Hepatocyte (in vitro differentiated cells): ENCODE measurements at regions not wholly inside any gene's neighbourhood (a gene's known extent, or its start where the extent isn't known, plus 50 kb on each side); places are given as distances from the start of the nearest gene placed in this dataset.

Source experiments
- DNase-seq: peaks from one replicate; pipeline ENCODE4 v3.0.0-alpha.2; 2016; ENCODE audit warnings: low spot score
- H2AFZ ChIP-seq: fragments of 200-600 bp; sonication (generic); 2 replicates; pipeline ENCODE4 v1.6.0; 2016; ENCODE audit warnings: antibody characterized with exemption, mild to moderate bottlenecking
- H3K27ac ChIP-seq: fragments of 200-600 bp; sonication (generic); 2 replicates; pipeline ENCODE4 v1.5.1; 2016; ENCODE audit warnings: mild to moderate bottlenecking
- H3K27me3 ChIP-seq: fragments of 200-600 bp; sonication (generic); 2 replicates; pipeline ENCODE4 v1.6.1; 2016
- H3K36me3 ChIP-seq: fragments of 200-600 bp; sonication (generic); replicated peaks from 2 replicates; pipeline ENCODE4 v1.5.1; 2016; ENCODE audit warnings: low read depth; ENCODE audit not compliant: insufficient read depth
- H3K4me1 ChIP-seq: fragments of 200-600 bp; sonication (generic); 2 replicates; pipeline ENCODE4 v1.5.1; 2016; ENCODE audit warnings: mild to moderate bottlenecking, moderate library complexity; ENCODE audit not compliant: insufficient read depth
- H3K4me2 ChIP-seq: fragments of 200-600 bp; sonication (generic); 2 replicates; pipeline ENCODE4 v1.6.0; 2016
- H3K4me3 ChIP-seq: fragments of 200-600 bp; sonication (generic); 2 replicates; pipeline ENCODE4 v1.5.1; 2016; ENCODE audit warnings: mild to moderate bottlenecking
- H3K79me2 ChIP-seq: fragments of 200-600 bp; sonication (generic); 2 replicates; pipeline ENCODE4 v1.6.0; 2017; ENCODE audit warnings: mild to moderate bottlenecking
- H3K9me2 ChIP-seq: fragments of 200-600 bp; sonication (generic); replicated peaks from 2 replicates; pipeline ENCODE4 v1.6.0; 2017; ENCODE audit warnings: mild to moderate bottlenecking; ENCODE audit not compliant: insufficient read depth
- H3K9me3 ChIP-seq: fragments of 200-600 bp; sonication (generic); 2 replicates; pipeline ENCODE4 v1.5.1; 2016; ENCODE audit warnings: low read depth, mild to moderate bottlenecking
- H4K20me1 ChIP-seq: fragments of 200-600 bp; sonication (generic); 2 replicates; pipeline ENCODE4 v1.6.0; 2016; ENCODE audit warnings: mild to moderate bottlenecking; ENCODE audit not compliant: insufficient read depth, poor library complexity, severe bottlenecking
- CTCF ChIP-seq: fragments of 200-600 bp; sonication (generic); IDR thresholded peaks from 2 replicates; pipeline ENCODE4 v1.5.1; 2016; ENCODE audit warnings: antibody characterized with exemption, mild to moderate bottlenecking; ENCODE audit not compliant: poor library complexity
- EZH2 ChIP-seq: fragments of 200-600 bp; sonication (generic); IDR thresholded peaks from 2 replicates; pipeline ENCODE4 v1.6.1; 2016; ENCODE audit warnings: antibody characterized with exemption, mild to moderate bottlenecking, borderline replicate concordance
- EZH2phosphoT487 ChIP-seq: fragments of 200-600 bp; sonication (generic); IDR thresholded peaks from one replicate; pipeline ENCODE4 v1.6.1; 2018; ENCODE audit warnings: antibody characterized with exemption, mild to moderate bottlenecking, low read depth, moderate library complexity; ENCODE audit not compliant: unreplicated experiment, severe bottlenecking
- WGBS: methylation state at CpG from one replicate; pipeline ENCODE4 v1.1.6; 2016; ENCODE audit warnings: low lambda C conversion rate; ENCODE audit errors: missing lambda C conversion rate; 5-methylcytosine and 5-hydroxymethylcytosine counted together

- Histone ChIP-seq H3K27me3 (no peaks in the 10 kb centered on the region), H3K27ac (no peak overlapping the region), H3K36me3 (no peaks in the 10 kb centered on the region), H3K9me3 (no peaks in the 10 kb centered on the region), H3K9me2 (no peaks in the 10 kb centered on the region), H3K4me3 (no peak overlapping the region), H3K4me2 (no peak overlapping the region), H3K4me1 (no peaks in the 10 kb centered on the region), H3K79me2 (no peaks in the 10 kb centered on the region), H4K20me1 (no peaks in the 10 kb centered on the region), H2AFZ (no peak overlapping the region)
- 79% methylated on average over 1 of the region's 1 CpG for WGBS
- no peak for TF ChIP-seq CTCF
- TF ChIP-seq EZH2, result no peak
- TF ChIP-seq EZH2phosphoT487, result no peak
- DNase-seq, result no peak
These were observed 250.9 kb upstream of the SEMA6D start for GRCh38 chr15:47466357-47466756.

GRCh38 chr15:47470983-47471382 is 246.3 kb upstream of the SEMA6D start:
- H3K9me2 ChIP-seq, result no peaks in the 10 kb centered on the region
- no peaks in the 10 kb centered on the region for H3K27me3 ChIP-seq
- H2AFZ ChIP-seq, result no peak overlapping the region
- WGBS, result 90% methylated on average over 4 of the region's 4 CpGs
- H3K9me3 ChIP-seq, result no peaks in the 10 kb centered on the region
- H3K27ac ChIP-seq, result no peak overlapping the region
- no peak for TF ChIP-seq EZH2
- TF ChIP-seq EZH2phosphoT487, result no peak
- TF ChIP-seq CTCF, result no peak
- H3K79me2 ChIP-seq, result no peaks in the 10 kb centered on the region
- no peaks in the 10 kb centered on the region for H3K4me1 ChIP-seq
- no peak overlapping the region for H3K4me3 ChIP-seq
- DNase-seq, result no peak
- H3K4me2 ChIP-seq, result no peak overlapping the region
- no peaks in the 10 kb centered on the region for H4K20me1 ChIP-seq
- H3K36me3 ChIP-seq, result no peaks in the 10 kb centered on the region

GRCh38 chr15:47473106-47473725 is 244.1 kb upstream of the SEMA6D start:
- Histone ChIP-seq H3K9me2 (no peaks in the 10 kb centered on the region), H3K79me2 (no peaks in the 10 kb centered on the region), H3K9me3 (no peaks in the 10 kb centered on the region), H3K27ac (no peak overlapping the region), H3K4me3 (no peak overlapping the region), H3K27me3 (no peaks in the 10 kb centered on the region), H3K36me3 (no peaks in the 10 kb centered on the region), H3K4me1 (no peaks in the 10 kb centered on the region), H4K20me1 (no peaks in the 10 kb centered on the region), H3K4me2 (no peak overlapping the region), H2AFZ (no peak overlapping the region)
- 92% methylated on average over 6 of the region's 6 CpGs for WGBS
- no peak for TF ChIP-seq EZH2
- TF ChIP-seq CTCF, result no peak
- no peak for TF ChIP-seq EZH2phosphoT487
- DNase-seq, result no peak
